CD4-positive, CD25-positive, alpha-beta regulatory T cell (primary cell): ENCODE measurements at regions not wholly inside any gene's neighbourhood (a gene's known extent, or its start where the extent isn't known, plus 50 kb on each side); places are given as distances from the start of the nearest gene placed in this dataset.
"Not testable (repeated sequence)": the region's sequence is repeated elsewhere in the genome, so short reads cannot be mapped to it uniquely, and the experiment has no call there.

ENCODE experiments used
- ATAC-seq, 2 donors: fragments of 150-1000 bp; cut with Tn5 transposase; one replicate each; pipeline ENCODE4 v1.10.0; 2021; ENCODE audit warnings: low read depth in 2 of 2, moderate number of reproducible peaks in 2 of 2, moderate library complexity in 1 of 2
- DNase-seq, 3 donors: peaks; one replicate each; pipeline versions ENCODE4 v3.0.0 to v3.0.0-alpha.2; 2012 to 2022; ENCODE audit warnings: mixed read lengths in 1 of 3
- H3K27ac ChIP-seq: one replicate; pipeline ENCODE4 v1.7.0; 2013; ENCODE audit warnings: mild to moderate bottlenecking, low read length; ENCODE audit not compliant: insufficient read depth, poor library complexity, severe bottlenecking
- H3K27me3 ChIP-seq: one replicate; pipeline ENCODE4 v1.7.0; 2013; ENCODE audit warnings: low read length; ENCODE audit not compliant: control insufficient read depth, insufficient read depth
- H3K36me3 ChIP-seq: one replicate; pipeline ENCODE4 v1.7.0; 2013; ENCODE audit warnings: mild to moderate bottlenecking, low read length, moderate library complexity; ENCODE audit not compliant: control insufficient read depth, insufficient read depth
- H3K4me1 ChIP-seq: 2 replicates; pipeline ENCODE4 v1.7.0; 2013; ENCODE audit warnings: mild to moderate bottlenecking, low read length; ENCODE audit not compliant: insufficient read depth, control insufficient read depth, poor library complexity, severe bottlenecking
- H3K4me3 ChIP-seq: one replicate; pipeline ENCODE4 v1.7.0; 2013; ENCODE audit warnings: low read depth, mild to moderate bottlenecking, low read length, moderate library complexity
- H3K9me3 ChIP-seq, 2 experiments: 1 replicate in 1 of 2; 2 replicates in 1 of 2; pipeline ENCODE4 v1.7.0; 2013; ENCODE audit warnings: low read length in 2 of 2, mild to moderate bottlenecking in 1 of 2, moderate library complexity in 1 of 2; ENCODE audit not compliant: control insufficient read depth in 2 of 2
- H3K27ac Mint-ChIP-seq, 3 donors: one replicate each; pipeline ENCODE4 v1.8.0; 2020 to 2022; ENCODE audit warnings: mild to moderate bottlenecking in 3 of 3, mixed read lengths in 3 of 3, moderate library complexity in 2 of 3
- H3K27me3 Mint-ChIP-seq: one replicate; pipeline ENCODE4 v1.8.0; 2022; ENCODE audit warnings: mild to moderate bottlenecking, mixed read lengths
- H3K36me3 Mint-ChIP-seq: one replicate; pipeline ENCODE4 v1.8.0; 2020; ENCODE audit warnings: mixed read lengths
- H3K4me1 Mint-ChIP-seq, 4 donors: one replicate each; pipeline ENCODE4 v1.8.0; 2020 to 2022; ENCODE audit warnings: mixed read lengths in 4 of 4, mild to moderate bottlenecking in 1 of 4
- H3K4me3 Mint-ChIP-seq, 4 donors: one replicate each; pipeline ENCODE4 v1.8.0; 2020 to 2022; ENCODE audit warnings: mild to moderate bottlenecking in 4 of 4, mixed read lengths in 4 of 4, moderate library complexity in 3 of 4
- H3K9me3 Mint-ChIP-seq, 7 donors: one replicate each; pipeline ENCODE4 v1.8.0; 2020 to 2022; ENCODE audit warnings: mixed read lengths in 7 of 7, mild to moderate bottlenecking in 3 of 7, moderate library complexity in 2 of 7

GRCh38 chr22:27075028-27075678 lies 417.8 kb downstream of the MIAT start:
- Mint-ChIP-seq H3K27ac (no peak overlapping the region), H3K27me3 (no peaks in the 10 kb centered on the region), H3K9me3 (peaks cover 0 to 5% (median 0%) of the 10 kb centered on the region in 7 donors)

GRCh38 chr22:27075891-27076290 lies 418.5 kb downstream of the MIAT start:
- Histone ChIP-seq H3K27ac (no peak overlapping the region), H3K36me3 (no peaks in the 10 kb centered on the region), H3K27me3 (no peaks in the 10 kb centered on the region), H3K4me3 (no peak overlapping the region), H3K9me3 (no peaks in the 10 kb centered on the region), H3K4me1 (no peaks in the 10 kb centered on the region)
- Mint-ChIP-seq H3K27me3 (no peaks in the 10 kb centered on the region), H3K4me1 (no peaks in the 10 kb centered on the region), H3K36me3 (no peaks in the 10 kb centered on the region), H3K9me3 (peaks cover 0 to 5% (median 0%) of the 10 kb centered on the region in 7 donors), H3K4me3 (no peak overlapping the region), H3K27ac (no peak overlapping the region)
- DNase-seq (no peak), ATAC-seq (no peak)

More at GRCh38 chr22:27075028-27075678, 417.8 kb downstream of the MIAT start:
- no peak overlapping the region for H3K4me3 ChIP-seq
- no peak overlapping the region for H3K4me3 Mint-ChIP-seq
- no peaks in the 10 kb centered on the region for H3K36me3 Mint-ChIP-seq
- no peaks in the 10 kb centered on the region for H3K4me1 ChIP-seq
- no peaks in the 10 kb centered on the region for H3K36me3 ChIP-seq
- ATAC-seq: no peak
- H3K4me1 Mint-ChIP-seq: no peaks in the 10 kb centered on the region
- no peak for DNase-seq
- H3K9me3 ChIP-seq: no peaks in the 10 kb centered on the region
- no peak overlapping the region for H3K27ac ChIP-seq
- H3K27me3 ChIP-seq: no peaks in the 10 kb centered on the region

GRCh38 chr22:27078064-27078463 lies 420.7 kb downstream of the MIAT start:
- not testable (repeated sequence) for H3K4me1 Mint-ChIP-seq, H3K4me1 ChIP-seq, DNase-seq, H3K27ac Mint-ChIP-seq, H3K36me3 Mint-ChIP-seq, H3K9me3 Mint-ChIP-seq, H3K27me3 Mint-ChIP-seq, H3K9me3 ChIP-seq, ATAC-seq, H3K4me3 ChIP-seq, H3K27ac ChIP-seq, H3K27me3 ChIP-seq, H3K36me3 ChIP-seq
- H3K4me3 Mint-ChIP-seq: peak overlapping the region in 1 of 4 donors; percentile 5

GRCh38 chr22:27080036-27080578 lies 422.7 kb downstream of the MIAT start:
- Histone ChIP-seq H3K4me1 (no peaks in the 10 kb centered on the region), H3K27me3 (no peaks in the 10 kb centered on the region), H3K36me3 (no peaks in the 10 kb centered on the region), H3K27ac (no peak overlapping the region), H3K9me3 (no peaks in the 10 kb centered on the region), H3K4me3 (no peak overlapping the region)
- no peaks in the 10 kb centered on the region for H3K36me3 Mint-ChIP-seq
- peaks cover 0 to 2% (median 0%) of the 10 kb centered on the region in 7 donors for H3K9me3 Mint-ChIP-seq
- no peak for ATAC-seq
- no peak for DNase-seq
- no peak overlapping the region for H3K27ac Mint-ChIP-seq
- no peaks in the 10 kb centered on the region for H3K27me3 Mint-ChIP-seq
- H3K4me3 Mint-ChIP-seq: no peak overlapping the region
- H3K4me1 Mint-ChIP-seq: no peaks in the 10 kb centered on the region

GRCh38 chr22:27080863-27081262 lies 423.5 kb downstream of the MIAT start:
- Histone ChIP-seq H3K9me3 (no peaks in the 10 kb centered on the region), H3K36me3 (no peaks in the 10 kb centered on the region), H3K4me3 (no peak overlapping the region), H3K4me1 (no peaks in the 10 kb centered on the region), H3K27ac (no peak overlapping the region), H3K27me3 (no peaks in the 10 kb centered on the region)
- no peak overlapping the region for H3K27ac Mint-ChIP-seq
- H3K4me1 Mint-ChIP-seq: no peaks in the 10 kb centered on the region
- H3K4me3 Mint-ChIP-seq: no peak overlapping the region
- DNase-seq (no peak), ATAC-seq (no peak)
- no peaks in the 10 kb centered on the region for H3K27me3 Mint-ChIP-seq
- H3K36me3 Mint-ChIP-seq: no peaks in the 10 kb centered on the region
- H3K9me3 Mint-ChIP-seq: peaks cover 0 to 2% (median 0%) of the 10 kb centered on the region in 7 donors

- Mint-ChIP-seq H3K4me3 (no peak overlapping the region), H3K9me3 (peaks cover 0 to 4% (median 2%) of the 10 kb centered on the region in 7 donors), H3K27me3 (no peaks in the 10 kb centered on the region), H3K27ac (no peak overlapping the region), H3K4me1 (no peaks in the 10 kb centered on the region), H3K36me3 (no peaks in the 10 kb centered on the region)
- no peak overlapping the region for H3K4me3 ChIP-seq
- no peaks in the 10 kb centered on the region for H3K4me1 ChIP-seq
- H3K36me3 ChIP-seq: no peaks in the 10 kb centered on the region
- no peak for DNase-seq
- H3K27ac ChIP-seq: no peak overlapping the region
- no peak for ATAC-seq
- H3K9me3 ChIP-seq: peaks cover 0 to 5% of the 10 kb centered on the region in 2 experiments
- peaks cover under 1% of the 10 kb centered on the region for H3K27me3 ChIP-seq
Observed at GRCh38 chr22:27083610-27084009, 426.2 kb downstream of the MIAT start.

GRCh38 chr22:27084130-27084529 lies 426.7 kb downstream of the MIAT start:
- Mint-ChIP-seq H3K9me3 (peaks cover 0 to 4% (median 2%) of the 10 kb centered on the region in 7 donors), H3K36me3 (no peaks in the 10 kb centered on the region), H3K27me3 (no peaks in the 10 kb centered on the region), H3K27ac (no peak overlapping the region), H3K4me3 (no peak overlapping the region), H3K4me1 (no peaks in the 10 kb centered on the region)
- no peaks in the 10 kb centered on the region for H3K4me1 ChIP-seq
- ATAC-seq (no peak), DNase-seq (no peak)
- H3K4me3 ChIP-seq: no peak overlapping the region
- no peaks in the 10 kb centered on the region for H3K36me3 ChIP-seq
- H3K27ac ChIP-seq: no peak overlapping the region
- H3K9me3 ChIP-seq: peaks cover 0 to 5% of the 10 kb centered on the region in 2 experiments
- peaks cover 5% of the 10 kb centered on the region for H3K27me3 ChIP-seq
